SK-N-SH treated with all-trans-retinoic acid at 6 μM for 48 hours (cell line): ENCODE measurements at regions not wholly inside any gene's neighbourhood (a gene's known extent, or its start where the extent isn't known, plus 50 kb on each side); places are given as distances from the start of the nearest gene placed in this dataset.

Experiments
- ESRRG ChIP-seq: fragments of 250-450 bp; sonication (Bioruptor Pico); IDR thresholded peaks from 2 replicates; pipeline ENCODE4 v1.6.1; 2021; ENCODE audit warnings: mild to moderate bottlenecking
- GLIS3 ChIP-seq: fragments of 250-450 bp; sonication (Bioruptor Pico); IDR thresholded peaks from 2 replicates; pipeline ENCODE4 v1.5.0; 2020; ENCODE audit warnings: mild to moderate bottlenecking, moderate library complexity
- OSR1 ChIP-seq: fragments of 250-450 bp; sonication (Bioruptor Pico); IDR thresholded peaks from 2 replicates; pipeline ENCODE4 v1.8.0; 2022; ENCODE audit warnings: moderate library complexity, mild to moderate bottlenecking, inconsistent platforms
- SNAI2 ChIP-seq: fragments of 250-450 bp; sonication (Bioruptor Pico); IDR thresholded peaks from 2 replicates; pipeline ENCODE4 v1.5.0; 2020; ENCODE audit warnings: mild to moderate bottlenecking, moderate library complexity
- TCF4 ChIP-seq: fragments of 250-450 bp; sonication (Bioruptor Pico); IDR thresholded peaks from 2 replicates; pipeline ENCODE4 v1.8.0; 2021; ENCODE audit warnings: mild to moderate bottlenecking, moderate library complexity, borderline replicate concordance
- ZC3H10 ChIP-seq: fragments of 250-450 bp; sonication (Bioruptor Pico); IDR thresholded peaks from 2 replicates; pipeline ENCODE4 v1.5.1; 2021; ENCODE audit warnings: mild to moderate bottlenecking, moderate library complexity
- ZFP3 ChIP-seq: fragments of 250-450 bp; sonication (Bioruptor Pico); IDR thresholded peaks from 2 replicates; pipeline ENCODE4 v1.5.0; 2020; ENCODE audit warnings: mild to moderate bottlenecking, moderate library complexity
- ZNF565 ChIP-seq: fragments of 450-650 bp; formaldehyde crosslinking; conservative IDR thresholded peaks from 2 replicates; pipeline ENCODE4 v1.5.0; 2020; ENCODE audit warnings: low read depth, mild to moderate bottlenecking, moderate library complexity
- ZNF8 ChIP-seq: fragments of 450-650 bp; formaldehyde crosslinking; IDR thresholded peaks from 2 replicates; pipeline ENCODE4 v1.5.0; 2020; ENCODE audit warnings: mild to moderate bottlenecking, moderate library complexity
- TF ChIP-seq, protein P1 (sequence below): fragments of 250-450 bp; sonication (Bioruptor Pico); IDR thresholded peaks from 2 replicates; pipeline ENCODE4 v1.5.0; 2020; ENCODE audit warnings: mild to moderate bottlenecking, moderate library complexity
- TF ChIP-seq, protein P2 (sequence below): fragments of 250-450 bp; sonication (Bioruptor Pico); IDR thresholded peaks from 2 replicates; pipeline ENCODE4 v1.8.0; 2020; ENCODE audit warnings: mild to moderate bottlenecking, moderate library complexity, borderline replicate concordance

DNA sequence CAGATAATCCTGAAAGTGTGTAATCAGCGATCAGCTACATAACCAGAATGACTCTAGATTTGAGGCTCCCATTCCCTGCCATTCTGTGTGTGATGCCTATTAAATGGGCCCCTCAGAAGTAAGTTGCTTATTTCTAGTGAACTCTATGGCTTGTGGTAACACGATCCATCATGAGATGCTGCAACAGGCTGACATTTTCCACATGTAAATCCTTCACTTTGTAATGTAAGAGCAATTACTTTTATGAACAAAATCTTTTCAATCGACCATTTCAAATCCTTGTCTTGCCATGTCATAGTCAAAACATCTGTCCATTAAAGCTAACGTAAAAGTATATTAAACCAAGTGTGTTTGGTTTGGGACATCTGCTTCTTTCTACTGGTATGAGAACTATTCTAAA, 175.9 kb upstream of the ETAA1 start:
- TF ChIP-seq GLIS3 (CRISPR knock-in tag), result no peak
- no peak for TF ChIP-seq TCF4
- no peak for TF ChIP-seq ZC3H10 (CRISPR knock-in tag)
- TF ChIP-seq SNAI2 (CRISPR knock-in tag), result no peak
- TF ChIP-seq, protein P1, sequence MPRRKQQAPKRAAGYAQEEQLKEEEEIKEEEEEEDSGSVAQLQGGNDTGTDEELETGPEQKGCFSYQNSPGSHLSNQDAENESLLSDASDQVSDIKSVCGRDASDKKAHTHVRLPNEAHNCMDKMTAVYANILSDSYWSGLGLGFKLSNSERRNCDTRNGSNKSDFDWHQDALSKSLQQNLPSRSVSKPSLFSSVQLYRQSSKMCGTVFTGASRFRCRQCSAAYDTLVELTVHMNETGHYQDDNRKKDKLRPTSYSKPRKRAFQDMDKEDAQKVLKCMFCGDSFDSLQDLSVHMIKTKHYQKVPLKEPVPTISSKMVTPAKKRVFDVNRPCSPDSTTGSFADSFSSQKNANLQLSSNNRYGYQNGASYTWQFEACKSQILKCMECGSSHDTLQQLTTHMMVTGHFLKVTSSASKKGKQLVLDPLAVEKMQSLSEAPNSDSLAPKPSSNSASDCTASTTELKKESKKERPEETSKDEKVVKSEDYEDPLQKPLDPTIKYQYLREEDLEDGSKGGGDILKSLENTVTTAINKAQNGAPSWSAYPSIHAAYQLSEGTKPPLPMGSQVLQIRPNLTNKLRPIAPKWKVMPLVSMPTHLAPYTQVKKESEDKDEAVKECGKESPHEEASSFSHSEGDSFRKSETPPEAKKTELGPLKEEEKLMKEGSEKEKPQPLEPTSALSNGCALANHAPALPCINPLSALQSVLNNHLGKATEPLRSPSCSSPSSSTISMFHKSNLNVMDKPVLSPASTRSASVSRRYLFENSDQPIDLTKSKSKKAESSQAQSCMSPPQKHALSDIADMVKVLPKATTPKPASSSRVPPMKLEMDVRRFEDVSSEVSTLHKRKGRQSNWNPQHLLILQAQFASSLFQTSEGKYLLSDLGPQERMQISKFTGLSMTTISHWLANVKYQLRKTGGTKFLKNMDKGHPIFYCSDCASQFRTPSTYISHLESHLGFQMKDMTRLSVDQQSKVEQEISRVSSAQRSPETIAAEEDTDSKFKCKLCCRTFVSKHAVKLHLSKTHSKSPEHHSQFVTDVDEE (CRISPR knock-in tag), result no peak
- no peak for TF ChIP-seq ZFP3 (CRISPR knock-in tag)
- TF ChIP-seq ZNF8 (CRISPR knock-in tag), result no peak
- no peak for TF ChIP-seq ZNF565
- TF ChIP-seq ESRRG (CRISPR knock-in tag), result no peak
- TF ChIP-seq, protein P2, sequence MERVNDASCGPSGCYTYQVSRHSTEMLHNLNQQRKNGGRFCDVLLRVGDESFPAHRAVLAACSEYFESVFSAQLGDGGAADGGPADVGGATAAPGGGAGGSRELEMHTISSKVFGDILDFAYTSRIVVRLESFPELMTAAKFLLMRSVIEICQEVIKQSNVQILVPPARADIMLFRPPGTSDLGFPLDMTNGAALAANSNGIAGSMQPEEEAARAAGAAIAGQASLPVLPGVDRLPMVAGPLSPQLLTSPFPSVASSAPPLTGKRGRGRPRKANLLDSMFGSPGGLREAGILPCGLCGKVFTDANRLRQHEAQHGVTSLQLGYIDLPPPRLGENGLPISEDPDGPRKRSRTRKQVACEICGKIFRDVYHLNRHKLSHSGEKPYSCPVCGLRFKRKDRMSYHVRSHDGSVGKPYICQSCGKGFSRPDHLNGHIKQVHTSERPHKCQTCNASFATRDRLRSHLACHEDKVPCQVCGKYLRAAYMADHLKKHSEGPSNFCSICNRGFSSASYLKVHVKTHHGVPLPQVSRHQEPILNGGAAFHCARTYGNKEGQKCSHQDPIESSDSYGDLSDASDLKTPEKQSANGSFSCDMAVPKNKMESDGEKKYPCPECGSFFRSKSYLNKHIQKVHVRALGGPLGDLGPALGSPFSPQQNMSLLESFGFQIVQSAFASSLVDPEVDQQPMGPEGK (CRISPR knock-in tag), result no peak
- TF ChIP-seq OSR1 (CRISPR knock-in tag), result no peak
